Fibroblast of peridontal ligament (primary cell): ENCODE measurements at regions not wholly inside any gene's neighbourhood (a gene's known extent, or its start where the extent isn't known, plus 50 kb on each side); places are given as distances from the start of the nearest gene placed in this dataset.
"Not testable (repeated sequence)": the region's sequence is repeated elsewhere in the genome, so short reads cannot be mapped to it uniquely, and the experiment has no call there.

ENCODE experiments used
- DNase-seq: peaks from one replicate; pipeline ENCODE4 v3.0.0-alpha.2; 2010; ENCODE audit errors: extremely low read depth

- DNase-seq: no peak
Measured at GRCh38 chr12:125310461-125310860, 245.2 kb downstream of the AACS start.

- no peak for DNase-seq
Measured at GRCh38 chr12:125311050-125311449, 245.8 kb downstream of the AACS start.

- DNase-seq: no peak
Measured at GRCh38 chr12:125312471-125312870, 247.2 kb downstream of the AACS start.

DNA sequence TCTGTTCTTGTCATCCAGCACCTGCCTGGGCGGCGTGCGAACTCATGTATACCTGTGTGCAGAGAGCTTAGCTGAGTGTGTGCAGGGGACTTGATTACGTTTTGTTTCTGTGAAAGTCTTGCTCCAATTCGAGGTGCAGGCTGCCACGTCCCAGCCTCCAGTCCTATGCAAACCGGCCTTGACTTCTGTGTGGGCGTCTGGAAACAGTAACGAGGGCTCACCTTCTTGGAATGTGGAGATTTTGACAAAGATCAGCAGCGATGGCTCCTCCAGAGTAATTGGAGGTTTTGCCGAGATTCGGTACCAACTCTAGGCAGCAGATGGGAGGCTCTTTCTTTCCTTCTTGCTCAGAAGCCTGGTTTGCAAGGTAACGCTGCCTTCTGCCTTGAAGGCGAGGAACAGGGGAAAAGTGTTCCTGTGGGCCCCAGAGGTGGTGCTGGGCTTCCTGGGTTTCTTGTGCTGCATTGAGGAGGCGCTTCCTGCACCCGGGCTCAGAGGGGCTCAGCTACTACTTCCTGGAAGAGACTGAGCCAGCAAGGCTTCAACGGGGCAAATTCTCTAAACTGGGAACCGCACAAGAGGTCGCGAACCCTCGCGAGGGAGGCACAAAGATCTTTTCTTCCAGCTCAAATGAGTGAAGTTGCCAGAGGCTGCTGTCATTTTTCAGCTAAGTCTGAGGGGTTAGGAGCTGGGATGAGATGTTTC is 249.0 kb downstream of the AACS start:
- no peak for DNase-seq

GRCh38 chr12:125315771-125316170 is 250.5 kb downstream of the AACS start:
- no peak for DNase-seq

GRCh38 chr12:125320177-125320576 is 254.9 kb downstream of the AACS start:
- no peak for DNase-seq

GRCh38 chr12:125324861-125325490 is 259.7 kb downstream of the AACS start:
- DNase-seq: no peak

GRCh38 chr12:125329239-125330102 is 264.2 kb downstream of the AACS start:
- no peak for DNase-seq

DNA sequence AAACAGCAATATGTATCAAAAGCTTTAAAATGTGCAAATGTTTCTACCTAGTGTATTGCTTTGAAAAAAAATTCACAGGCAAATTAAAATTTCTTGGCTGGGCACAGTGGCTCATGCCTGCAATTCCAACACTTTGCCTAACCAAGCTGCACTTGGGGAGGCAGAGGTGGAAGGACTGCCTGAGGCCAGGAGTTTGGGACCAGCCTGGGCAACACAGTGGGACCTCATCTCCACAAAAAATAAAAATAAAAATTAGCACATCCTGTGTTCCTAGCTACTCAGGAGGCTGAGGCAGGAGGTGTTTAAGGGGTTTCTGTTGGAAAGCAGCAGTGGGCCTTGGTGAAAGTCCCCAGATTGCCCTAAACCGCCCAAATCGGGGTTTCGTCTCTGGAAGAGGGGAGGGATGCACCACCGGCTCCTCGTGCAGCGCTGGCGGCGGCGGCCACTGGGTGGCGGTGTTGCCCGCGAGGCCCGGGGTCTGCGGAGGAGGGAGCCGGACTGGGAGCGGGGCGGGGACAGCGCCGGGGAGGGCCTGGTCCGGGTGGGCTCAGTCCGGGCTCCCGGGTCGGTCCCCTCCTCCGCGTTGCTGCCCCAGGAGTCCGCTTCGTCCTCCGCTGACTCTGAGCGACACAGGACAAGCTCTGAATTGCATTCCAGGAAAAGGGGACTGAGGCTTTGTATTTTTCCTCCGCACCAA is 265.6 kb downstream of the AACS start:
- peak; percentile 18 for DNase-seq

DNA sequence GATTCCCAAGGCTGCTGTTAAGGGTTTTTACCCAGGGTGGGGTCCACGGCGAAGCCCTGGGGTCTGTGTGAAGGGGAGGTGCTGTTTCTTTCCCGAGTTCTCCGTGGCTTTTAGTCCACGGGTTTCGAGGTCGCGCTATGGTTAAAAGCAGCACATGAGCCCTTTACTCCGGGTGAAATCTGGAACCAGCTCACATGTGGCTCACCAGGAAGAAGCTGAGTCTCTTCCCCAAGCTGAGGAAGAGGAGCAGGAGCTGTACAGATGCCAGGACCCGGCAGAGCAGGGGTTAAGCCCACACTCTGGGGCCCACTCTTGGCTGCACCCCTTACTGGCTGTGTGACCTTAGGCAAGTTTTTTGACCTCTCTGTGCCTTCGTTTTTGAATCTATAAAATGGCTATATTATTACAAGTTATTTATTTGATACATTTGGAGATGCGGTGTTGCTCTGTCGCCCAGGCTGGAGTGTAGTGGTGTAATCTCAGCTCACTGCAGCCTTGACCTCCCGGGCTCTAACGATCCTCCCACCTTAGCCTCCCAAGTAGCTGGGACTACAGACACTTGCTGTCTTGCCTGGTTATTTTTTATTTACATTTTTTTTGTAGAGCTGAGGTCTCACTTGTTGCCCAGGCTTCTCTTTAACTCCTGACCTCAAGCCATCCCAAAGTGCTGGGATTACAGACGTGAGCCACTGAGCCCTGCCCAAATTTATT is 266.3 kb downstream of the AACS start:
- DNase-seq: peak; percentile 10

- no peak for DNase-seq
Measured at GRCh38 chr12:125332900-125333299, 267.7 kb downstream of the AACS start.

DNA sequence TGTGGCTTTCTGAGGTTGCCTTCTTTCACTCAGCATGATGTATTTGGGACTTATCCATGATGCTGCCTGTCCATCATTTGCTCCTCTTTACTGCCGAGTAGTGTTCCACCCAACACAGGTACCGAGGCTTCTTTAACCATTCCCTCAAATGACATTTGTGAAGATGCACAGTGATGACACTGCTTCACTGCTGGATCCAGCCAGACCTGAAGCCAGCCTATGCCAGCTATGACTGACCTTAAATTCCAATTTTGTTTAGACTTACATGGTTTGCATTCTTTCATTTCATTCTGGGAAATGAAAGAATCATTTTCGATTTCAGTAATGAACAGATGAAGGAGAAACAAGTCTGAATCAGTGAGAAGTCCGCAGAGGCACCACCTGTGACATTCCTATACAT is 271.0 kb downstream of the AACS start:
- no peak for DNase-seq

- DNase-seq: peak; percentile 95
Measured at GRCh38 chr12:125340791-125341190, 275.6 kb downstream of the AACS start.

DNA sequence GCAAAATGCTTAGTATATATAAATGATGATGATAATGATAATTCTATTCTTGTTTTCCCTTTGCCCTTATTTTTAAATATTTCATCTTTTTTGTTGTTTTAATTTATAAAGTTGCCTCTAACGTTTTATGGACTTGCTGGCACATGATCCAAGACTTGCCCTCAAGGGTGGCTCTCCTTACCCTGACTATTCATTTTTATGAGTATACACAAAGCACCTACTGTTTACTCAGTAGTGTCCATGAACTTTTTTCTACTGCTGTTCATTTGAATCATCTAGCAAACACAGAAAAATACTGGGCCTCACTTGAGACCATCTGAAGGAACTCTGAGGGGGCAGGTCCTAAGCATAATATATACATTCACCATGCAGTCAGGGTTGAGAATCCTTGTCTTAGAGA is 276.2 kb downstream of the AACS start:
- DNase-seq: no peak

DNA sequence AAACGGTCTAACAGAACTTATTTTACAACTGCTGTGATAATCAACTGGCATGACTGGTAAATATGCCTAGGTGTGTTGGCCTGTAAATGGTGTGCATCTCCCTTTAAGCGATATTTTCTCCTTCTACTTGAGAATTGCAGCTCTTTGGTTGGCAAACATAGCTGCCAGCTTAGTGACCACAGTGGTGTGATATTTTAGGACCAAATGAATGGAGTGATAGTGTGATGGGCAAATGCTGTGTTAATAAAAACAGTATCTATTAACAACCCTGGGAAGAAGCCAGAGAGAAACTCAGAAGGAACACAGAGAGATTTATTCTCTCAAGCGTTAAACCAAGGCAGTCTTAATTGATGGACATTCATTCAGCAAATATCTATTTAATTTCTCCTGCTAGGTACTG is 278.4 kb downstream of the AACS start:
- no peak for DNase-seq

DNA sequence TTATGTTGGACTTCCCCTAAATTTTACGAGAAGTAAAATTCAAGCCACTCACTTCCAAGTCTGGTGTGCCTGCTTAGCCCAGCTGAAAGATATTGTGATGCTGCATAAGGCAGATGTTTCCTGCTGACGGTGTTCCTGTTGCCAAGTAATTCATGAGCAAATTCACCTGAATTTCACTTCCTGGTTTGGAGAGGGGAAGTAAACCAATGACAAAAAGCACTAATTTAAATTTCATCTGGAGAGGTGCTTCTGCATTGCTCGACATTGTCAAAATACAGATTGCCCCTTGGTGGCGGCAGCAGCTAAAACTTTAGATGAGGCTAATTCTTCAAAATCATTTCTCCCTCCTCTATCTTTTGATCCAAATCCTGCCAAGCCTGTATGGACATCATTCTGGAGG is 281.1 kb downstream of the AACS start:
- DNase-seq: peak; percentile 6

GRCh38 chr12:125351788-125352187 is 286.6 kb downstream of the AACS start:
- no peak for DNase-seq

DNA sequence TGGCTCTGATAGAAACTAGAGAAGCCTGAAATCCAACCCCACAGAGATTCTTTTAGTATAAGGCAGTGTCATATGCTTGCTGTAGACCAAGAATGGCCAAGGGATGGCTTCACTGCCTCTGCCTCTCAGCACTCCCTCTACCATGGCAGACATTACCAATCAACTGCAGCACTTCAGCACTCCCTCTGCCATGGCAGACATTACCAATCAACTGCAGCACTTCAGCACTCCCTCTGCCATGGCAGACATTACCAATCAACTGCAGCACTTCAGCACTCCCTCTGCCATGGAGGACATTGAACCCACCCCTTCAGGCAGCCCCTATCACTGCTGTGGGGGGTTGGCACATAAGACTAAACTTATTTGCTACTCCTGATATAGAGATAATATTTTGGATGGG is 287.8 kb downstream of the AACS start:
- not testable (repeated sequence) for DNase-seq

GRCh38 chr12:125353871-125354270 is 288.6 kb downstream of the AACS start:
- no peak for DNase-seq

DNA sequence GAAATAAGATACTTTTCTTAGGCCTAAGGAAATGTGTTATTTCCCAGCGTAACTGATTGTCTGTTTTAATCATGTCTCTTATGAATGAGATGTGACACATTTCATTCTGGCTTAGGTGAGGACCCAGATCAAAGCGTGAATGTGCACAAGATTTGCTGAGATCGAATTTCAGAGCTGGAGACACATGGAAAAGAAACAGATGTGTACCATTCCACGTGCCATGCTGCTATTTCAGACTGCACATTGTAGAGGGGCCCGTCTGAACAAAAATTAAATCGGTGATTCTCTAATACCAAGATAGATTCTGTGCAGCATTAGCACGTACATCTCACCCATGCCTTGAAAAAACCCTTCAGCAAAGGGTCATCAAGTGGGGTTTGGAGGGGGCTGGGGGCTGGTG is 290.4 kb downstream of the AACS start:
- DNase-seq: no peak

GRCh38 chr12:125356111-125356510 is 290.9 kb downstream of the AACS start:
- no peak for DNase-seq
